ENCODE measurements at regions not wholly inside any gene's neighbourhood (a gene's known extent, or its start where the extent isn't known, plus 50 kb on each side); places are given as distances from the start of the nearest gene placed in this dataset.

DNA sequence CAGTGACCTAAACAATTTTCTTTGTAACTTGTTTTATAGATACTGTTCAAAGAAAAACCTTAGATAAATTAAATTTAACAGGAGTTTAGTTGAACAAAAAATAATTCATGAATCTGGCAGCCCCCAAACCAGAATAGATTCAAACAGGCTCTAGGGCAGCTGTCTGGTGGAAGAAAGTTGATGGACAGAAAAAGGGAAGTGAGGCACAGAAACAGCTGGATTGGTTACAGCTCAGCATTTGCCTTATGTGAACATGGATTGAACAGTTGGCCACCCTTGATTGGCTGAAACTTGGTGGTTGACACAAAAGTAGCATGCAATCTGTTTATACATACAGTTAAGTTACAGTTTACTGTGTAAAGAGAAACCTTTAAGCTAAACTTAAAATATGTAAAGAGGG is 954.3 kb upstream of the FLRT2 start:
- intact Hi-C loops (cut with micrococcal nuclease): no loop called here
- Mint-ChIP-seq H3K4me1 (no peaks in the 10 kb centered on the region), H3K27ac (no peak overlapping the region), H3K36me3 (no peaks in the 10 kb centered on the region), H3K27me3 (ENCODE audit: low read depth in 3 of 3) (peaks cover 0 to 2% (median 0%) of the 10 kb centered on the region in 3 donors), H3K4me3 (no peak overlapping the region), H3K9me3 (peaks cover 0 to 8% (median 3%) of the 10 kb centered on the region in 7 donors)
- TF ChIP-seq, protein P1, sequence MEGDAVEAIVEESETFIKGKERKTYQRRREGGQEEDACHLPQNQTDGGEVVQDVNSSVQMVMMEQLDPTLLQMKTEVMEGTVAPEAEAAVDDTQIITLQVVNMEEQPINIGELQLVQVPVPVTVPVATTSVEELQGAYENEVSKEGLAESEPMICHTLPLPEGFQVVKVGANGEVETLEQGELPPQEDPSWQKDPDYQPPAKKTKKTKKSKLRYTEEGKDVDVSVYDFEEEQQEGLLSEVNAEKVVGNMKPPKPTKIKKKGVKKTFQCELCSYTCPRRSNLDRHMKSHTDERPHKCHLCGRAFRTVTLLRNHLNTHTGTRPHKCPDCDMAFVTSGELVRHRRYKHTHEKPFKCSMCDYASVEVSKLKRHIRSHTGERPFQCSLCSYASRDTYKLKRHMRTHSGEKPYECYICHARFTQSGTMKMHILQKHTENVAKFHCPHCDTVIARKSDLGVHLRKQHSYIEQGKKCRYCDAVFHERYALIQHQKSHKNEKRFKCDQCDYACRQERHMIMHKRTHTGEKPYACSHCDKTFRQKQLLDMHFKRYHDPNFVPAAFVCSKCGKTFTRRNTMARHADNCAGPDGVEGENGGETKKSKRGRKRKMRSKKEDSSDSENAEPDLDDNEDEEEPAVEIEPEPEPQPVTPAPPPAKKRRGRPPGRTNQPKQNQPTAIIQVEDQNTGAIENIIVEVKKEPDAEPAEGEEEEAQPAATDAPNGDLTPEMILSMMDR (IDR thresholded peaks at IDR 0.05): no peak
- Histone ChIP-seq H3K9me3 (replicated peaks in 1 of 2; ENCODE audit: control insufficient read depth in 1 of 2, insufficient read depth in 1 of 2, low read length in 2 of 2) (peaks cover 5 to 9% of the 10 kb centered on the region in 2 donors), H3K27me3 (ENCODE audit: control insufficient read depth in 2 of 2, insufficient read depth in 2 of 2, low read length in 2 of 2) (no peaks in the 10 kb centered on the region), H4K20me1 (ENCODE audit: insufficient read depth, low read length) (no peaks in the 10 kb centered on the region), H3K36me3 (replicated peaks in 1 of 2; ENCODE audit: control insufficient read depth in 1 of 2, insufficient read depth in 2 of 2, low read length in 2 of 2) (no peaks in the 10 kb centered on the region), H3K4me2 (replicated peaks; ENCODE audit: extremely low read depth, low read length, poor library complexity, severe bottlenecking) (no peak overlapping the region), H3K9ac (ENCODE audit: insufficient read depth, low read length, poor library complexity, severe bottlenecking) (no peak overlapping the region), H3K27ac (ENCODE audit: low read depth in 1 of 2, low read length in 2 of 2) (no peak overlapping the region), H3K4me3 (replicated peaks in 1 of 3; ENCODE audit: low read depth in 2 of 3, low read length in 3 of 3) (no peak overlapping the region), H3K79me2 (ENCODE audit: insufficient read depth, low read length) (no peaks in the 10 kb centered on the region), H2AFZ (ENCODE audit: insufficient read depth, low read depth, low read length, poor library complexity, severe bottlenecking) (no peak overlapping the region), H3K4me1 (ENCODE audit: control insufficient read depth in 1 of 2, insufficient read depth in 2 of 2, low read length in 2 of 2) (no peaks in the 10 kb centered on the region)
- no peak for DNase-seq

DNA sequence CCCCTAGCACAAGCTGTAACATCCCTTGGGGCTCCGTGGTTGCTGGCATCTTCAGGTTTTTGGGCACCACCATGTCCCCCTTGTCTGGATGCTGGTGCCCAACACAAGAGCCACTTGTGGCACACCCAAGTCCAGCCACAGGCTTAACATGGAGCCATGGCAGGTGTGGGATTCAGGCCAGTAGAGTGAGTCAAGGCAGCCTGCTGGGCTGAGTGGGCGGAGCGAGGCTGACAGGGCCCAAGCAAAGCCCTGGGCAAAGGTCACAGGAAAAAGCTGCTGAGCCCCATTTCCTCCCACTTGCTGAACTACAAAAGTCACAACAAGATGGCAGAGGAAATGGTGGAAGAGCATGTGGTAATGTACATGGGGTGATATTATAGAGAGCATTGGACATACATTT is 950.7 kb upstream of the FLRT2 start:
- Mint-ChIP-seq H3K4me3 (no peak overlapping the region), H3K9me3 (peaks cover 0 to 11% (median 5%) of the 10 kb centered on the region in 7 donors), H3K36me3 (no peaks in the 10 kb centered on the region), H3K27me3 (ENCODE audit: low read depth in 3 of 3) (peaks cover 0 to 2% (median 0%) of the 10 kb centered on the region in 3 donors), H3K27ac (no peak overlapping the region), H3K4me1 (no peaks in the 10 kb centered on the region)
- no peak overlapping the region for H3K27ac ChIP-seq (ENCODE audit: low read depth in 1 of 2, low read length in 2 of 2)
- TF ChIP-seq, protein P1 (IDR thresholded peaks at IDR 0.05): no peak
- H3K27me3 ChIP-seq (ENCODE audit: control insufficient read depth in 2 of 2, insufficient read depth in 2 of 2, low read length in 2 of 2): no peaks in the 10 kb centered on the region
- intact Hi-C loops (cut with micrococcal nuclease): no loop called here
- H3K4me3 ChIP-seq (replicated peaks in 1 of 3; ENCODE audit: low read depth in 2 of 3, low read length in 3 of 3): no peak overlapping the region
- no peaks in the 10 kb centered on the region for H3K79me2 ChIP-seq (ENCODE audit: insufficient read depth, low read length)
- H3K9ac ChIP-seq (ENCODE audit: insufficient read depth, low read length, poor library complexity, severe bottlenecking): no peak overlapping the region
- no peak overlapping the region for H2AFZ ChIP-seq (ENCODE audit: insufficient read depth, low read depth, low read length, poor library complexity, severe bottlenecking)
- H3K4me1 ChIP-seq (ENCODE audit: control insufficient read depth in 1 of 2, insufficient read depth in 2 of 2, low read length in 2 of 2): no peaks in the 10 kb centered on the region
- peaks cover 5 to 9% of the 10 kb centered on the region in 2 donors for H3K9me3 ChIP-seq (replicated peaks in 1 of 2; ENCODE audit: control insufficient read depth in 1 of 2, insufficient read depth in 1 of 2, low read length in 2 of 2)
- WGBS (ENCODE audit: insufficient coverage): 100% methylated on average over 2 of the region's 3 CpGs
- DNase-seq: no peak
- H3K36me3 ChIP-seq (replicated peaks in 1 of 2; ENCODE audit: control insufficient read depth in 1 of 2, insufficient read depth in 2 of 2, low read length in 2 of 2): no peaks in the 10 kb centered on the region
- H4K20me1 ChIP-seq (ENCODE audit: insufficient read depth, low read length): no peaks in the 10 kb centered on the region
- H3K4me2 ChIP-seq (replicated peaks; ENCODE audit: extremely low read depth, low read length, poor library complexity, severe bottlenecking): no peak overlapping the region

Data from CD14-positive monocyte (primary cell).